Vagina (tissue), 2 donors: ENCODE measurements at regions not wholly inside any gene's neighbourhood (a gene's known extent, or its start where the extent isn't known, plus 50 kb on each side); places are given as distances from the start of the nearest gene placed in this dataset.
"Not testable (repeated sequence)": the region's sequence is repeated elsewhere in the genome, so short reads cannot be mapped to it uniquely, and the experiment has no call there.

Experiments used
- POLR2A ChIP-seq, 2 donors: fragments of 450-650 bp; IDR thresholded peaks; one replicate each; pipeline ENCODE4 v1.6.1; 2017; ENCODE audit warnings: antibody characterized with exemption in 2 of 2, mild to moderate bottlenecking in 2 of 2, moderate library complexity in 2 of 2
- POLR2AphosphoS5 ChIP-seq, 2 donors: sonication (generic); formaldehyde crosslinking; IDR thresholded peaks; one replicate each; pipeline ENCODE4 v1.9.0; 2017; ENCODE audit warnings: antibody characterized with exemption in 2 of 2, mild to moderate bottlenecking in 2 of 2, low read depth in 1 of 2; ENCODE audit not compliant: insufficient read depth in 1 of 2
- TF ChIP-seq, protein P1 (sequence below), 3 experiments: fragments of 450-650 bp in 2 of 3; fragments of 200-600 bp in 1 of 3; sonication (generic) in 1 of 3; IDR thresholded peaks; one replicate each; pipeline ENCODE4 v1.5.1; 2017 to 2019; ENCODE audit warnings: antibody characterized with exemption in 3 of 3, mild to moderate bottlenecking in 2 of 3, moderate library complexity in 2 of 3

DNA sequence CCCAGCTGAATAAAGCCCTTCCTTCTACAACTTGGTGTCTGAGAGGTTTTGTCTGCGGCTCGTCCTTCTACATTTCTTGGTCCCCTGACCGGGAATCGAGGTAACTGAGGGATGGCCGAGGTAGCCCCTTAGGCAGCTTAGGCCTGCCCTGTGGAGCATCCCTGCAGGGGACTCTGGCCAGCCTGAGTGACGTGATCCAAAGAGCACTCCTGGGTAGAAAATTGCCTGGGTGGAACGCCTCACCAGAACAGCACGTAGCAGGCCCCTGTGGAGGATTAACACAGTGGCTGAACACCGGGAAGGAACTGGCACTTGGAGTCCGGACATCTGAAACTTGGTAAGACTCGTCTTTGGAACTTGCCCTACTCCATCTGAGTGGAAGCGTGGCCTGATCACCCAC lies 1078.5 kb upstream of the FAM98A start:
- TF ChIP-seq, protein P1, sequence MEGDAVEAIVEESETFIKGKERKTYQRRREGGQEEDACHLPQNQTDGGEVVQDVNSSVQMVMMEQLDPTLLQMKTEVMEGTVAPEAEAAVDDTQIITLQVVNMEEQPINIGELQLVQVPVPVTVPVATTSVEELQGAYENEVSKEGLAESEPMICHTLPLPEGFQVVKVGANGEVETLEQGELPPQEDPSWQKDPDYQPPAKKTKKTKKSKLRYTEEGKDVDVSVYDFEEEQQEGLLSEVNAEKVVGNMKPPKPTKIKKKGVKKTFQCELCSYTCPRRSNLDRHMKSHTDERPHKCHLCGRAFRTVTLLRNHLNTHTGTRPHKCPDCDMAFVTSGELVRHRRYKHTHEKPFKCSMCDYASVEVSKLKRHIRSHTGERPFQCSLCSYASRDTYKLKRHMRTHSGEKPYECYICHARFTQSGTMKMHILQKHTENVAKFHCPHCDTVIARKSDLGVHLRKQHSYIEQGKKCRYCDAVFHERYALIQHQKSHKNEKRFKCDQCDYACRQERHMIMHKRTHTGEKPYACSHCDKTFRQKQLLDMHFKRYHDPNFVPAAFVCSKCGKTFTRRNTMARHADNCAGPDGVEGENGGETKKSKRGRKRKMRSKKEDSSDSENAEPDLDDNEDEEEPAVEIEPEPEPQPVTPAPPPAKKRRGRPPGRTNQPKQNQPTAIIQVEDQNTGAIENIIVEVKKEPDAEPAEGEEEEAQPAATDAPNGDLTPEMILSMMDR (IDR thresholded peaks at IDR 0.05): not testable (repeated sequence)
- TF ChIP-seq POLR2AphosphoS5 (IDR thresholded peaks at IDR 0.05; ENCODE audit: insufficient read depth in 1 of 2, low read depth in 1 of 2); POLR2A (IDR thresholded peaks at IDR 0.05): not testable (repeated sequence)
